Transverse colon (tissue), 4 donors: ENCODE measurements at regions not wholly inside any gene's neighbourhood (a gene's known extent, or its start where the extent isn't known, plus 50 kb on each side); places are given as distances from the start of the nearest gene placed in this dataset.

Experiments
- DNase-seq: peaks from one replicate; pipeline ENCODE4 v3.0.0-alpha.2; 2019
- H3K27ac ChIP-seq, 4 donors: fragments of 200-600 bp; sonication (generic); 2 replicates each; pipeline ENCODE4 v1.5.1; 2016 to 2018; ENCODE audit warnings: inconsistent platforms in 4 of 4
- H3K27me3 ChIP-seq: fragments of 200-600 bp; sonication (generic); 2 replicates; pipeline ENCODE4 v1.5.1; 2017; ENCODE audit warnings: inconsistent platforms
- H3K36me3 ChIP-seq, 4 donors: fragments of 200-600 bp; sonication (generic); 2 replicates each; pipeline ENCODE4 v1.5.1; 2017 to 2019; ENCODE audit warnings: inconsistent platforms in 4 of 4
- H3K4me1 ChIP-seq, 4 donors: fragments of 200-600 bp; sonication (generic); 2 replicates each; pipeline ENCODE4 v1.5.1; 2017 to 2020; ENCODE audit warnings: inconsistent platforms in 4 of 4
- H3K4me3 ChIP-seq, 4 donors: fragments of 200-600 bp; sonication (generic); 1 replicate in 1 of 4; 2 replicates in 3 of 4; pipeline versions ENCODE4 v1.5.1 to v1.6.1; 2017 to 2019; ENCODE audit warnings: inconsistent platforms in 4 of 4
- H3K9me3 ChIP-seq, 2 donors: fragments of 200-600 bp; sonication (generic); 2 replicates each; pipeline ENCODE4 v1.5.1; 2017 to 2019; ENCODE audit warnings: inconsistent platforms in 2 of 2
- EP300 ChIP-seq: sonication (generic); formaldehyde crosslinking; IDR thresholded peaks from one replicate; pipeline ENCODE4 v1.6.1; 2017; ENCODE audit warnings: antibody characterized with exemption, low read depth
- POLR2A ChIP-seq: fragments of 450-650 bp; IDR thresholded peaks from one replicate; pipeline ENCODE4 v1.6.1; 2016; ENCODE audit warnings: antibody characterized with exemption, mild to moderate bottlenecking, moderate library complexity
- POLR2AphosphoS5 ChIP-seq, 3 donors: sonication (generic); formaldehyde crosslinking; IDR thresholded peaks; one replicate each; pipeline ENCODE4 v1.6.1; 2016; ENCODE audit warnings: antibody characterized with exemption in 3 of 3
- WGBS, 2 donors: methylation state at CpG; one replicate each; pipeline ENCODE4 v1.1.5; 2018; ENCODE audit warnings: low coverage in 1 of 2; 5-methylcytosine and 5-hydroxymethylcytosine counted together
- in situ Hi-C, 4 donors: fragments of 200-750 bp; cut with MboI; loops; one replicate each; pipeline versions ENCODE4 v1.15.0 to v1.15.1; 2017; ENCODE audit warnings: low sequenced_read_pairs in 3 of 4, low pct_ligation_motif_present in 1 of 4, low pct_unique_long_range_greater_than_20kb in 1 of 4
- intact Hi-C: fragments of 100-400 bp; cut with DNase I; formaldehyde crosslinking; loops from one replicate; pipeline ENCODE4 v1.15.1; 2023; ENCODE audit warnings: low total_unique reads
- TF ChIP-seq, protein P1 (sequence below), 5 experiments: fragments of 200-600 bp in 3 of 5; fragments of 450-650 bp in 2 of 5; sonication (generic) in 3 of 5; IDR thresholded peaks; 1 replicate in 2 of 5; 2 replicates in 3 of 5; pipeline ENCODE4 v1.5.1; 2016 to 2017; ENCODE audit warnings: antibody characterized with exemption in 5 of 5, inconsistent platforms in 3 of 5, mild to moderate bottlenecking in 2 of 5, moderate library complexity in 1 of 5

DNA sequence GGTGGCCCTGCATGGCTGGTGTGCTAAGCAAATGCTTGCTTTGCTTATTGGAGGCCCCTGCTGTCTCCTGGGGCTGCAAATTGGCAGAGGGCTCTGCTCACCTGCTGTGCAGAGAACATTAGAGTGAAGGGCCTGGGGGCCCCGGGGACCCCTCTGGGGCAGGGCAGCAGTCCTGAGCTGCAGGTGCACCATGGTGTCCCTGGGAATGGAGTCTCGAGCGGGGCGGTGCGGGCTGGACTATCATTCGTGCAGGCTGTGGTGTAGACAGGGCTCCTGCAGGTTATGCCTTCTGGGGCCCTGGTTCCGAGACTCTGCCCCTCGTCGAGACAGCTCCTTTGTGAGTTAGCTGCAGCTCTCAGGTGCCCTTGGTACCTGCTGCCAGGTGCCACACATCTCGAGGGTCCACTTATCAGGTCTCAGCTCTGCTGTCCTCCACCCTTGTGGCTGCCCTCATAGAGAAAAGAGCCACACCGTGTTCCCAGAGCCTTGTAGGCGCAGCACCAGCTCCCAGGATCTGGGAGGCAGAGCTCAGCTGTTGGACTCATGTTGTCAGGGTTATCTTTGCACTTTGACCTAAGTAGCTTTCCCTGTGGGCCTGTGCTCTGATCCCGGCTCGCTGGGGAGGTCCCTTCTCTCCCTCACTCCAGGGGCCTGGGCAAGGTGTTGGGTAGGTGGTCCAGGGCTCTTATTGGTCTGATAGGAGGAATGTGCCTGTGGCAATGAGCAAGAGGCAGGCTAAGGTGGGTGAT, 58.0 kb upstream of the ZNF536 start:
- Histone ChIP-seq H3K9me3 (no peaks in the 10 kb centered on the region), H3K36me3 (no peaks in the 10 kb centered on the region), H3K27ac (no peak overlapping the region), H3K27me3 (no peaks in the 10 kb centered on the region), H3K4me3 (no peak overlapping the region), H3K4me1 (no peaks in the 10 kb centered on the region)
- DNase-seq: no peak
- in situ Hi-C loops: no loop called here
- no peak for TF ChIP-seq POLR2A
- no peak for TF ChIP-seq POLR2AphosphoS5 (IDR thresholded peaks at IDR 0.05)
- TF ChIP-seq EP300: no peak
- TF ChIP-seq, protein P1, sequence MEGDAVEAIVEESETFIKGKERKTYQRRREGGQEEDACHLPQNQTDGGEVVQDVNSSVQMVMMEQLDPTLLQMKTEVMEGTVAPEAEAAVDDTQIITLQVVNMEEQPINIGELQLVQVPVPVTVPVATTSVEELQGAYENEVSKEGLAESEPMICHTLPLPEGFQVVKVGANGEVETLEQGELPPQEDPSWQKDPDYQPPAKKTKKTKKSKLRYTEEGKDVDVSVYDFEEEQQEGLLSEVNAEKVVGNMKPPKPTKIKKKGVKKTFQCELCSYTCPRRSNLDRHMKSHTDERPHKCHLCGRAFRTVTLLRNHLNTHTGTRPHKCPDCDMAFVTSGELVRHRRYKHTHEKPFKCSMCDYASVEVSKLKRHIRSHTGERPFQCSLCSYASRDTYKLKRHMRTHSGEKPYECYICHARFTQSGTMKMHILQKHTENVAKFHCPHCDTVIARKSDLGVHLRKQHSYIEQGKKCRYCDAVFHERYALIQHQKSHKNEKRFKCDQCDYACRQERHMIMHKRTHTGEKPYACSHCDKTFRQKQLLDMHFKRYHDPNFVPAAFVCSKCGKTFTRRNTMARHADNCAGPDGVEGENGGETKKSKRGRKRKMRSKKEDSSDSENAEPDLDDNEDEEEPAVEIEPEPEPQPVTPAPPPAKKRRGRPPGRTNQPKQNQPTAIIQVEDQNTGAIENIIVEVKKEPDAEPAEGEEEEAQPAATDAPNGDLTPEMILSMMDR (IDR thresholded peaks at IDR 0.05): no peak
- intact Hi-C loops: no loop called here
- 60 to 79% methylated on average over 1 to 12 of the region's 14 CpGs for WGBS, 2 donors

DNA sequence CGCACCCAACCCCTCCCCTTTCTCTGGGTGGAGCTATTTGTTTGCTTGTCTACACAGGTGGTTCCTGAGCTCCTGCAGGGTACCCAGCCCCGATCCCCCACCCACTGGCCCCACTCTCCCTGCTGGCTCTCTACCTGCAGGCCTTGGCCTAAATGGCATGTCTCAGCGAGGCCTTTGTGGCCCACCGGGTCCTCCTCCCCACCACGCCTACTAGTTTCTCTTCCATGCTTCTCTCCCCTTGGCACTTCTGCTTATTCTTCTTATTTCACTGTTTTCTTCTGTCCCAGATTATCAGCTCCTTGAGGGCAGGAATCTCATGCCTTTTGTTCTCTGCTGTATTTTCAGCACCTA, 57.4 kb upstream of the ZNF536 start:
- intact Hi-C loops: no loop called here
- in situ Hi-C loops: no loop called here
- H3K36me3 ChIP-seq: no peaks in the 10 kb centered on the region
- WGBS, 2 donors: 81 to 93% methylated on average over 3 to 5 of the region's 5 CpGs
- H3K4me3 ChIP-seq: no peak overlapping the region
- H3K4me1 ChIP-seq: no peaks in the 10 kb centered on the region
- H3K27ac ChIP-seq: no peak overlapping the region
- DNase-seq: no peak
- no peaks in the 10 kb centered on the region for H3K27me3 ChIP-seq
- TF ChIP-seq, protein P1 (IDR thresholded peaks at IDR 0.05): no peak
- no peaks in the 10 kb centered on the region for H3K9me3 ChIP-seq

- Histone ChIP-seq H3K4me1 (no peaks in the 10 kb centered on the region), H3K4me3 (no peak overlapping the region), H3K36me3 (no peaks in the 10 kb centered on the region), H3K9me3 (no peaks in the 10 kb centered on the region), H3K27ac (no peak overlapping the region), H3K27me3 (no peaks in the 10 kb centered on the region)
- 77 to 95% methylated on average over 2 of the region's 2 CpGs for WGBS, 2 donors
- no peak for DNase-seq
- intact Hi-C loops: no loop called here
- no peak for TF ChIP-seq EP300
- TF ChIP-seq, protein P1 (IDR thresholded peaks at IDR 0.05): no peak
- no peak for TF ChIP-seq POLR2A
- TF ChIP-seq POLR2AphosphoS5 (IDR thresholded peaks at IDR 0.05): no peak
- in situ Hi-C loops: no loop called here
These were observed 57.0 kb upstream of the ZNF536 start for GRCh38 chr19:30315159-30315558.

- in situ Hi-C loops: no loop called here
- Histone ChIP-seq H3K4me1 (no peaks in the 10 kb centered on the region), H3K36me3 (no peaks in the 10 kb centered on the region), H3K27me3 (no peaks in the 10 kb centered on the region), H3K27ac (no peak overlapping the region), H3K9me3 (no peaks in the 10 kb centered on the region), H3K4me3 (no peak overlapping the region)
- no peak for DNase-seq
- no peak for TF ChIP-seq POLR2A
- TF ChIP-seq, protein P1 (IDR thresholded peaks at IDR 0.05): no peak
- no peak for TF ChIP-seq EP300
- no peak for TF ChIP-seq POLR2AphosphoS5 (IDR thresholded peaks at IDR 0.05)
- intact Hi-C loops: no loop called here
- WGBS, 2 donors: 91 to 94% methylated on average over 4 of the region's 4 CpGs
These were observed 56.1 kb upstream of the ZNF536 start for GRCh38 chr19:30316000-30316491.
